VCaP (cell line): ENCODE measurements at regions not wholly inside any gene's neighbourhood (a gene's known extent, or its start where the extent isn't known, plus 50 kb on each side); places are given as distances from the start of the nearest gene placed in this dataset.

Source experiments
- H3K27ac ChIP-seq: fragments of 450-650 bp; 2 replicates; pipeline ENCODE4 v1.5.1; 2017
- CTCF ChIP-seq: fragments of 450-650 bp; conservative IDR thresholded peaks from 2 replicates; pipeline ENCODE4 v1.5.1; 2017; ENCODE audit warnings: mild to moderate bottlenecking, moderate library complexity

GRCh38 chr3:88262527-88262926 lies 112.8 kb downstream of the C3orf38 start:
- TF ChIP-seq CTCF = no peak
- H3K27ac ChIP-seq = no peak overlapping the region

DNA sequence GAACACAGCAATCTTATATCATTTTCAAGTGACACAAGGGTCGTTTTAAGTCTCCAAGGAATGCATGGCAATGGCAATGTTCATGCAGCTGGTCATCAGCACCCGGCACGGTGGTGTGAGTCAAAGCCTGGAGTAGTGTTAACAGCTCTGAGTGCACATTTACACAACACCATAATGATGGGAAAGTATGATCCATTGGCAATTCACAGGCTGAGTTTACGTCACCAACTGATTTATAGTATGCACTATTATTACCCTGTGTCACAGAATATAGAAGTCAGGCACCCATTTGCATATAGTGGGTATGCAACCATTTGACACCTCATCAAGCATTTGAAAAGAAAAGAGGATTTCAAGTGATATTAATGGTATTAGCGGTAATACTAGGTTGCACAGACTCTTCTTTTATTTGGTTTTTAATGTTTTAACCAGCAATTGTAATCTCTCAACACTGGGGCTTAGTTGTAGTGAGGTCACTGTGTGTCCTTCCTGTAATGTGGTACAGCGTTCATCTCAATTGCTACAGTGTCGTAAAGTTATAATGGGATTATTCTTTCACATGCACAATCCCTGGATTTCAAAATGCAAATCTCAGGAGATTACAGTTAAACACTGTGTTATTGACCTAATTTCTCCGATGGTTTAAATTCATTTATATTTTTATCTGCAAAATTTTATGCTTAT lies 113.8 kb downstream of the C3orf38 start:
- TF ChIP-seq CTCF = no peak
- H3K27ac ChIP-seq = no peak overlapping the region

GRCh38 chr3:88267441-88267840 lies 117.7 kb downstream of the C3orf38 start:
- TF ChIP-seq CTCF = no peak

DNA sequence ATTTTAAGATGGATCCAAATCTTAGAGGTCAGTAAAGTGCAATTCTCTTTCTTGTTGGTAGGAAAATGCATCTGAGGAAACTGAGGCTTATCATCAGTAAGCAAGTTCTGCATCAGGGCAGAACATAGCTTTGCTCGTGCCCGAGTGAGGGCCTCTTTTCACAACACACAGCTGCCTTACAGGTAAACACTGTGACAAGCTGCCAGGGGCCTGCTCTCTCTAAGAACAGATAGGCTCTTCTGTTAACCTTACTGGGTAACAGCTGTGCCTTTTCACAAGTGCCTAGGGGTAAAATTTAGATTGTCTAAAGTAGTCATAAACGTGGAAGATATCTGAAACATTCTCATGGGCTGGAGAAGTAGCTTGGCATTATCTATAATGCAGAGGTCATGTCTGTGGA lies 118.1 kb downstream of the C3orf38 start:
- no peak for TF ChIP-seq CTCF

More at GRCh38 chr3:88267441-88267840, 117.7 kb downstream of the C3orf38 start:
- no peak overlapping the region for H3K27ac ChIP-seq

DNA sequence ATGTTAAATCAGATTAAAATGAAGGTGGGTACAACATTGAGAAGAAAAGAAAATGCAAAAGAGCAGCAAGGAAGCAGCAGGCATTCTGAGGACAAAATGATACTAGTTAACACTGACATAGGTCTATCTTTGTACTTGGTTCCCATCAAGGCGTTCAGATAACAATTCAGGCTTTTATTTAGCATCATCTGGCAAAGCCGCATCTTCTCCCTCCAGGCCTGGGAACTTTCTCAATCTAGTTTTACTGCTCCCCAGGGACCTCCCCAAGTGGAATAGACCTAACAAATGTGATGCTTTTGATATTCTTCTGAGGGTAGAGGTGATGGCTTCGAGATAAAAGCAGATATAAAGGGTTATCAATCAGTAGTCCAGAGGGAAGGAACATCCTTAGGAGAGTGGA lies 130.6 kb downstream of the C3orf38 start:
- H3K27ac ChIP-seq = no peak overlapping the region
- TF ChIP-seq CTCF = no peak

More for the DNA sequence above, 118.1 kb downstream of the C3orf38 start:
- no peak overlapping the region for H3K27ac ChIP-seq

DNA sequence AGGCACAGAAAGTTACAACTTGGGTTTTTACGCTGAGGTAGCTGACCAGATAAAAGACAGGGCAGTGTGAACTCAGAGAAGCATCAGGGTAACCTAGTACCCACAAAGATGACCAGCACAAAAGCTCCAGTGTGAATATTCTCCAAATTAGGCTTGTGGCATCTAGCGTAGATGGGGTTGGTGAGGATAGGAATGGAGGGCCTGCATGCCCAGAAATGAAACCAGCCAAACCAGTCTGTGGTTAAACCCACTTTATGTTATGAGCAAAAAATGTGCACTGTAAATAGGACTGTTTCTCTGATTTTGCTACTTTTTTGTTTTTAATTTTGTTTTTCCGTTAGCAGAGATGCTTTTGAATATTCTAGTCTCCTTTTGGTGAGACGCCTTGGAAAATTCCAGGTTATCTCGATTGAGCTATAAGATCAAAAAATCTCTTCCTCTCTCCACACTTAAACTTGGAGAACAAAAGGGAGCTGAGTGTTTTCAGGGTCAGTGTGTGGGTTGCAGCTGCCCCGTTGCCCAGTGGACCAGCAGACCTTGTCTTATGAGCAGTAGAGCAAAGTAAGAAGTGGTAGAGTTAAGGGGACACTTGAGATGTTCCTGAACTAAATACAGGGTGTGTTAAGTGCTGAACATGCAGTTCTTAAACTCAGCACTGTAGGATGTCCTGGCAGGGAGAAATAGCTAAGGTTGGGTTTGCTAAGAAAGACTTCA lies 132.9 kb downstream of the C3orf38 start:
- H3K27ac ChIP-seq = no peak overlapping the region
- no peak for TF ChIP-seq CTCF

DNA sequence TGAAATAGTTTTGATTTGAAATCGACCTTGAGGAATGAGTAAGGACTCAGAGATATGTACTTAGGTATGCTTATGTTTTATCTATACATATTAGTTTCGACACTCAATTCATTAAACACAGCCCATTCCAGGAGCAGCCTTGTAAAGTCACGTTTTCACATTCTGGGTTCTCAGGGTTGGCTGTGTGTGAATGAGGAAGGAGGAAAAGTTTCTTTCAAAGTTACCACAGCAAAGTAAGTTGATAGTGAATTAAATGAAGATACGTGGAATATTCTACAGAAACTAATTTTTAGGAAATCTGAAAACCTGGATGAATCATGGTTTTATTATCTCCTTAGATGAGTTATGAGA lies 133.5 kb downstream of the C3orf38 start:
- H3K27ac ChIP-seq = no peak overlapping the region
- TF ChIP-seq CTCF = no peak
